Skeletal muscle cell (primary cell): ENCODE measurements at regions not wholly inside any gene's neighbourhood (a gene's known extent, or its start where the extent isn't known, plus 50 kb on each side); places are given as distances from the start of the nearest gene placed in this dataset.
"Not testable (repeated sequence)": the region's sequence is repeated elsewhere in the genome, so short reads cannot be mapped to it uniquely, and the experiment has no call there.

Source experiments
- DNase-seq: peaks from one replicate; pipeline ENCODE4 v3.0.0-alpha.2; 2010; ENCODE audit warnings: low read depth
- H3K4me3 ChIP-seq: 2 replicates; pipeline ENCODE4 v1.5.1; 2011; ENCODE audit warnings: low read depth, mild to moderate bottlenecking, control low read depth, low read length, moderate library complexity

- no peak overlapping the region for H3K4me3 ChIP-seq
- no peak for DNase-seq
These were observed 352.5 kb upstream of the C2CD4B start for GRCh38 chr15:62517541-62517940.

- not testable (repeated sequence) for H3K4me3 ChIP-seq, DNase-seq
These were observed 353.6 kb upstream of the C2CD4B start for GRCh38 chr15:62518666-62519065.

GRCh38 chr15:62519900-62520299 lies 354.8 kb upstream of the C2CD4B start:
- DNase-seq = no peak
- no peak overlapping the region for H3K4me3 ChIP-seq

GRCh38 chr15:62520887-62521286 lies 355.8 kb upstream of the C2CD4B start:
- DNase-seq = no peak
- H3K4me3 ChIP-seq = no peak overlapping the region

- H3K4me3 ChIP-seq = no peak overlapping the region
- DNase-seq = no peak
These were observed 356.3 kb upstream of the C2CD4B start for GRCh38 chr15:62521396-62521795.

- no peak for DNase-seq
- H3K4me3 ChIP-seq = no peak overlapping the region
These were observed 359.8 kb upstream of the C2CD4B start for GRCh38 chr15:62524848-62525247.

GRCh38 chr15:62527387-62527786 lies 362.3 kb upstream of the C2CD4B start:
- no peak for DNase-seq
- H3K4me3 ChIP-seq = no peak overlapping the region

GRCh38 chr15:62528505-62528904 lies 363.4 kb upstream of the C2CD4B start:
- H3K4me3 ChIP-seq = no peak overlapping the region
- DNase-seq = no peak

- H3K4me3 ChIP-seq = no peak overlapping the region
- no peak for DNase-seq
These were observed 367.3 kb upstream of the C2CD4B start for GRCh38 chr15:62532367-62532766.

GRCh38 chr15:62533687-62534086 lies 368.6 kb upstream of the C2CD4B start:
- DNase-seq = no peak
- H3K4me3 ChIP-seq = no peak overlapping the region

GRCh38 chr15:62534996-62535395 lies 369.9 kb upstream of the C2CD4B start:
- H3K4me3 ChIP-seq = no peak overlapping the region
- no peak for DNase-seq

- DNase-seq = no peak
- H3K4me3 ChIP-seq = no peak overlapping the region
These were observed 374.2 kb upstream of the C2CD4B start for GRCh38 chr15:62539236-62539635.

- no peak for DNase-seq
These were observed 376.2 kb upstream of the C2CD4B start for GRCh38 chr15:62541250-62541649.

GRCh38 chr15:62541846-62542245 lies 376.8 kb upstream of the C2CD4B start:
- H3K4me3 ChIP-seq = no peak overlapping the region
- DNase-seq = no peak

More at GRCh38 chr15:62541250-62541649, 376.2 kb upstream of the C2CD4B start:
- no peak overlapping the region for H3K4me3 ChIP-seq

- H3K4me3 ChIP-seq = no peak overlapping the region
- DNase-seq = no peak
These were observed 379.4 kb upstream of the C2CD4B start for GRCh38 chr15:62544446-62544845.

- no peak overlapping the region for H3K4me3 ChIP-seq
- peak; percentile 45 for DNase-seq
These were observed 380.6 kb upstream of the C2CD4B start for GRCh38 chr15:62545467-62546227.

GRCh38 chr15:62546628-62547027 lies 381.5 kb upstream of the C2CD4B start:
- H3K4me3 ChIP-seq = no peak overlapping the region
- no peak for DNase-seq

GRCh38 chr15:62547584-62547983 lies 382.5 kb upstream of the C2CD4B start:
- no peak for DNase-seq

GRCh38 chr15:62549345-62549970 lies 384.4 kb upstream of the C2CD4B start:
- no peak for DNase-seq
- H3K4me3 ChIP-seq = no peak overlapping the region

More at GRCh38 chr15:62547584-62547983, 382.5 kb upstream of the C2CD4B start:
- no peak overlapping the region for H3K4me3 ChIP-seq

- no peak for DNase-seq
- no peak overlapping the region for H3K4me3 ChIP-seq
These were observed 385.0 kb upstream of the C2CD4B start for GRCh38 chr15:62550106-62550505.

GRCh38 chr15:62552444-62552843 lies 387.4 kb upstream of the C2CD4B start:
- H3K4me3 ChIP-seq = no peak overlapping the region
- no peak for DNase-seq
